Activated CD4-positive, alpha-beta T cell treated with anti-CD3 and anti-CD28 coated beads, Interleukin-2, amount 50 U/mL, for 24 hours (primary cell): ENCODE measurements at regions not wholly inside any gene's neighbourhood (a gene's known extent, or its start where the extent isn't known, plus 50 kb on each side); places are given as distances from the start of the nearest gene placed in this dataset.
"Not testable (repeated sequence)": the region's sequence is repeated elsewhere in the genome, so short reads cannot be mapped to it uniquely, and the experiment has no call there.

ENCODE experiments used
- DNase-seq, 2 donors: peaks; one replicate each; pipeline ENCODE4 v3.0.0-alpha.2; 2020; ENCODE audit warnings: low read depth in 1 of 2, low spot score in 1 of 2

GRCh38 chr12:11446372-11446771 is 51.0 kb upstream of the PRB2 start:
- no peak for DNase-seq

- DNase-seq, result no peak
These were observed 62.8 kb upstream of the PRB2 start for GRCh38 chr12:11457996-11458645.

- DNase-seq, result no peak
These were observed 65.1 kb upstream of the PRB2 start for GRCh38 chr12:11460343-11461023.

- no peak for DNase-seq
These were observed 66.1 kb upstream of the PRB2 start for GRCh38 chr12:11461433-11461832.

- no peak for DNase-seq
These were observed 81.7 kb upstream of the PRB2 start for GRCh38 chr12:11477110-11477509.

GRCh38 chr12:11482955-11483354 is 87.6 kb upstream of the PRB2 start:
- no peak for DNase-seq

GRCh38 chr12:11486623-11487444 is 91.5 kb upstream of the PRB2 start:
- DNase-seq, result peak; percentile 52 to 75

GRCh38 chr12:11496157-11496851 is 100.9 kb upstream of the PRB2 start:
- no peak for DNase-seq

GRCh38 chr12:11497438-11497837 is 102.1 kb upstream of the PRB2 start:
- DNase-seq, result no peak

GRCh38 chr12:11497995-11498394 is 102.6 kb upstream of the PRB2 start:
- no peak for DNase-seq

- not testable (repeated sequence) for DNase-seq
These were observed 103.2 kb upstream of the PRB2 start for GRCh38 chr12:11498574-11498973.

- DNase-seq, result no peak
These were observed 104.4 kb upstream of the PRB2 start for GRCh38 chr12:11499806-11500187.

GRCh38 chr12:11500188-11500860 is 105.0 kb upstream of the PRB2 start:
- peak; percentile 56 for DNase-seq

- DNase-seq, result no peak
These were observed 105.5 kb upstream of the PRB2 start for GRCh38 chr12:11500861-11501230.

GRCh38 chr12:11508699-11509098 is 113.3 kb upstream of the PRB2 start:
- DNase-seq, result no peak

- DNase-seq, result no peak
These were observed 114.0 kb upstream of the PRB2 start for GRCh38 chr12:11509326-11509725.

GRCh38 chr12:11510671-11511070 is 115.3 kb upstream of the PRB2 start:
- DNase-seq, result no peak

- no peak for DNase-seq
These were observed 117.9 kb upstream of the PRB2 start for GRCh38 chr12:11513288-11513687.

- no peak for DNase-seq
These were observed 121.7 kb upstream of the PRB2 start for GRCh38 chr12:11517080-11517479.

GRCh38 chr12:11524446-11524845 is 125.0 kb upstream of the ETV6 start:
- DNase-seq, result no peak

- DNase-seq, result no peak
These were observed 115.4 kb upstream of the ETV6 start for GRCh38 chr12:11534064-11534463.
